ENCODE measurements at regions not wholly inside any gene's neighbourhood (a gene's known extent, or its start where the extent isn't known, plus 50 kb on each side); places are given as distances from the start of the nearest gene placed in this dataset.

DNA sequence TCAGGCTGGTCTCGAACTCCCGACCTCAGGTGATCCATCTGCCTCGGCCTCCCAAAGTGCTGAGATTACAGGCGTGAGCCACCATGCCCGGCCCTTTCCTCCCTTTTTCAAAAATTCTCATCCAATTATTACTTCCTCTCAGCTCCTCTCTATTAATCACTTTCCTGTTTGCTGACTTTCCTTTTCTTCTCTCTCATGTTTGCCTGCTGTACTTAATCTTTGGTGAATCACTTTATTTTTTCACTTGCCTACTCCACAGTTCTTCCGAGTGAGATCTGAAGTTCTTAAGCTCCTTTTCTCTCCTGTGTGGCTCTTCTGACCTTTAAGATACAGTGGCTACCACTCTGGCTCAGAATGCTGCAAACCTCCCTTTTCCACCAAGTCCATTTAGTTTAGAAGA is 126.3 kb upstream of the SERTAD2 start:
- no peak for TF ChIP-seq CTCF (IDR thresholded peaks at IDR 0.05; ENCODE audit: low read depth, low read length)
- TF ChIP-seq, protein P1, sequence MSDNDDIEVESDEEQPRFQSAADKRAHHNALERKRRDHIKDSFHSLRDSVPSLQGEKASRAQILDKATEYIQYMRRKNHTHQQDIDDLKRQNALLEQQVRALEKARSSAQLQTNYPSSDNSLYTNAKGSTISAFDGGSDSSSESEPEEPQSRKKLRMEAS (IDR thresholded peaks at IDR 0.05; ENCODE audit: low read depth, low read length), result no peak
- TF ChIP-seq POLR2A (IDR thresholded peaks at IDR 0.05; ENCODE audit: extremely low read depth, insufficient read length), result no peak
- no peak for TF ChIP-seq MYC (IDR thresholded peaks at IDR 0.05; ENCODE audit: low read depth, low read length)

All from NB4 (cell line).